ENCODE measurements at regions not wholly inside any gene's neighbourhood (a gene's known extent, or its start where the extent isn't known, plus 50 kb on each side); places are given as distances from the start of the nearest gene placed in this dataset.
A peak's percentile ranks its signal among the peaks of the same experiment; 100 is the strongest.

DNA sequence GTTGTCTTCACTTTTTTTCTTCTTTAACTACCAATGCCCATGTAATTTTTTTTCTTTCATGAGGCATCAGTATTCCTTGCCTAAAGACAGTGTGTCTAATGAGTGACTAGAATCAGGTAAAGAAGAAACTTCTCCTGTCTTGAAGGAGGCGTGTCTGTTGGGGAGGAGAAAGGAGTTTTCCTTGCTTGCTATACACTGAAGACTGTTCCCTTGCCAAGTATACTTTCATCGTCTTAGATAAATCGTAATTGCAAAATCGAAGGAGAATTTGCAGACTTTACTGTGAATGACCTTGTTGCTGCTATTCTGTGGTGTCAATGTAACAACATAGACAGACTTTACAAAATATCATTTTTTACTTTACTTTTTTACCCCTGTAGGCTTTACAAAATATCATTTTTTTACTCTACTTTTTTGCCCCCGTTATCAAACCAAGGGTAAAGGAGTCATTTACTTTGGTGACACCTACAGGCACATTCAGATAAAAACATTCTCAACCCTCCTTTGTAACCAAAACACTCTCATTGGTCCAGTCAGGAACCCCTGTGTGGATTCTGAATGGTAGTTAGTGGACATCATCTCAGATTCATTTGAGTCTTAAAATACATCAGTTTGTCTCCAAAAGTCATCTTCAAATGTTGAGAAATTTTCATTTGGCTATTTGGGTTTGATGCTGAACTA is 232.4 kb downstream of the AHR start:
- no peak for DNase-seq (ENCODE audit: low spot score in 2 of 2)
- Histone ChIP-seq H3K27me3 (no peaks in the 10 kb centered on the region), H3K9me3 (no peaks in the 10 kb centered on the region), H3K36me3 (no peaks in the 10 kb centered on the region), H3K27ac (no peak overlapping the region), H3K4me1 (peaks cover 0 to 5% of the 10 kb centered on the region in 2 donors), H3K4me3 (no peak overlapping the region)
- no peak for TF ChIP-seq POLR2AphosphoS5 (IDR thresholded peaks at IDR 0.05)
- no peak for TF ChIP-seq POLR2A (IDR thresholded peaks at IDR 0.05)
- TF ChIP-seq CTCF (IDR thresholded peaks at IDR 0.05): peak in 1 of 3 donors; percentile 21
- intact Hi-C loops (cut with DNase I; ENCODE audit: low total_unique reads): no loop called here

- DNase-seq (ENCODE audit: low spot score in 2 of 2): no peak
- H3K27ac ChIP-seq: peak overlapping the region; percentile 58
- no peaks in the 10 kb centered on the region for H3K36me3 ChIP-seq
- no peaks in the 10 kb centered on the region for H3K9me3 ChIP-seq
- peaks cover 0 to 6% of the 10 kb centered on the region in 2 donors for H3K4me1 ChIP-seq
- no peaks in the 10 kb centered on the region for H3K27me3 ChIP-seq
- intact Hi-C loops (cut with DNase I; ENCODE audit: low total_unique reads): no loop called here
- no peak overlapping the region for H3K4me3 ChIP-seq
- TF ChIP-seq POLR2AphosphoS5 (IDR thresholded peaks at IDR 0.05): no peak
- no peak for TF ChIP-seq POLR2A (IDR thresholded peaks at IDR 0.05)
- TF ChIP-seq CTCF (IDR thresholded peaks at IDR 0.05): no peak
Observed at GRCh38 chr7:17532861-17533404, 234.5 kb downstream of the AHR start.

- no peaks in the 10 kb centered on the region for H3K36me3 ChIP-seq
- TF ChIP-seq CTCF (IDR thresholded peaks at IDR 0.05): no peak
- no peak for TF ChIP-seq POLR2AphosphoS5 (IDR thresholded peaks at IDR 0.05)
- TF ChIP-seq POLR2A (IDR thresholded peaks at IDR 0.05): no peak
- no peaks in the 10 kb centered on the region for H3K9me3 ChIP-seq
- H3K4me3 ChIP-seq: no peak overlapping the region
- no peak for DNase-seq (ENCODE audit: low spot score in 2 of 2)
- H3K27me3 ChIP-seq: no peaks in the 10 kb centered on the region
- peaks cover 0 to 6% of the 10 kb centered on the region in 2 donors for H3K4me1 ChIP-seq
- intact Hi-C loops (cut with DNase I; ENCODE audit: low total_unique reads): no loop called here
- H3K27ac ChIP-seq: no peak overlapping the region
Observed at GRCh38 chr7:17534348-17534747, 235.9 kb downstream of the AHR start.

GRCh38 chr7:17535776-17536175 is 237.3 kb downstream of the AHR start:
- TF ChIP-seq CTCF (IDR thresholded peaks at IDR 0.05): no peak
- TF ChIP-seq POLR2AphosphoS5 (IDR thresholded peaks at IDR 0.05): no peak
- no peak for TF ChIP-seq POLR2A (IDR thresholded peaks at IDR 0.05)
- intact Hi-C loops (cut with DNase I; ENCODE audit: low total_unique reads): no loop called here
- no peak overlapping the region for H3K4me3 ChIP-seq

DNA sequence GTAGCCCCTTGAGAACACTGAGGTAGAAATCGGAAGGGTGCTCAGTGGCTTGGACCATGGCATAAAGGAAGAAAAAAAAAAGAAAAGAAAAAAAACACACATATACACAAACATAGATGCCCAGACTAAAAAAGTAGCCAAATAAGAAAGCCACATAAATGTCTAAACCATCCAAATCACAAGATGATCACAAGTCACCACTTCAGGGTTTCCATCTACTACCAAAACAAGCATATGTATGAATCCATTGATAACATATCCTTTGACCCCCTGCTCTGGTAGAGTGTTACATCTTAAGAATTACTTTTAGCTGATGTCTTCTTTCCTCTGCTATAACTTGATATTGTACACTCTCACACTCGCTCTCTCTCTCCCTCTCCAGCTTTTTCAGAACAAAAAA is 245.9 kb downstream of the AHR start:
- no peak for DNase-seq (ENCODE audit: low spot score in 2 of 2)
- no peaks in the 10 kb centered on the region for H3K27me3 ChIP-seq
- H3K9me3 ChIP-seq: no peaks in the 10 kb centered on the region
- no peak overlapping the region for H3K4me3 ChIP-seq
- peaks cover 0 to 6% of the 10 kb centered on the region in 2 donors for H3K4me1 ChIP-seq
- intact Hi-C loops (cut with DNase I; ENCODE audit: low total_unique reads): no loop called here
- H3K27ac ChIP-seq: no peak overlapping the region
- TF ChIP-seq CTCF (IDR thresholded peaks at IDR 0.05): no peak
- no peak for TF ChIP-seq POLR2A (IDR thresholded peaks at IDR 0.05)
- no peak for TF ChIP-seq POLR2AphosphoS5 (IDR thresholded peaks at IDR 0.05)
- H3K36me3 ChIP-seq: no peaks in the 10 kb centered on the region

More at GRCh38 chr7:17535776-17536175, 237.3 kb downstream of the AHR start:
- Histone ChIP-seq H3K27me3 (no peaks in the 10 kb centered on the region), H3K4me1 (peaks cover 0 to 6% of the 10 kb centered on the region in 2 donors), H3K27ac (no peak overlapping the region), H3K9me3 (no peaks in the 10 kb centered on the region), H3K36me3 (no peaks in the 10 kb centered on the region)
- no peak for DNase-seq (ENCODE audit: low spot score in 2 of 2)

Measured in breast epithelium (tissue), 4 donors.